Sciatic nerve (tissue), 2 donors: ENCODE measurements at regions not wholly inside any gene's neighbourhood (a gene's known extent, or its start where the extent isn't known, plus 50 kb on each side); places are given as distances from the start of the nearest gene placed in this dataset.

Source experiments
- ATAC-seq: fragments of 200-7000 bp; cut with Tn5 transposase; one replicate; pipeline ENCODE4 v1.9.1; 2020; ENCODE audit warnings: mild to moderate bottlenecking, moderate library complexity
- DNase-seq: peaks from one replicate; pipeline ENCODE4 v3.0.0-alpha.2; 2020; ENCODE audit warnings: low spot score
- intact Hi-C: fragments of 100-400 bp; cut with DNase I; formaldehyde crosslinking; loops from one replicate; pipeline ENCODE4 v1.14.2; 2022
- donor health status: DM: no; HTN: no; CAD: no.
- donor health status: DM: no; HTN: no; CAD: no.

DNA sequence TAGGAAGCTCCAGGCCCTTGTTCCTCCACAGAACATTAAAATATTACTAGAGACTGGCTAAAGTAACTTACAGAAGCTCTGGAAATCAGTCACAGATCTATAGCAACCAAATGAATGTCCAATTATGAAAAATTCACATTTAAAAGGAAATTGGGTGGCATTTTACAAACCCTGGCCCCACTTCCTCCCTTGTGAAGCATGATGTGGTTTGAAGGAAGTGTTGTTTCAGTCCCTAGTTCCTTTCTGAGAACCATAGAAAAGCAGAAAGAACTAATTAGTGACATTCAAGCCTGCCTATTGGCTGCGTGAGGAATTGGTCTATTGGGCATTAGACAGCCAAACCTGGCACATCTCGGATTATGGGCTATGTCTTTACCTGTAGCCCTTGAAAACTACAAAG is 649.7 kb upstream of the NEGR1 start:
- ATAC-seq = no peak
- intact Hi-C loops = no loop called here
- no peak for DNase-seq

DNA sequence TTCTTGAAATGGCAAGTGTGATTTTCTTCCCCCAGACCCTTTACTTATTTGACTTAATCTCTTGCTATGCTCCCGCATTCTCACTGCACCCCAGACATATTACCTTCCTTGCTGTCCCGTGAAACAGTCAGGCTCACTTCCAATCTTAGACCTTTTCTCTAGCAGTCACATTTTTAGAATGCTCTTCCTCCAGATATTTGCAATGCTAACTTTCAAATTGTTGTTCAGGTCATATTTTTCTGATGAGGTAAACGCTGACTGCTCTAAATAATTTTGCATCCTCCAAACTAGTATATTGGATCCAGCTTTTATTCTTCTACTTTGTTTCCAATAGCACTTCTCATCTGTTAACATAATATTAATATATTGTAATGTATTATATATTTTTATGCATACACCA is 648.2 kb upstream of the NEGR1 start:
- intact Hi-C loops = no loop called here
- DNase-seq (no peak), ATAC-seq (no peak)

DNA sequence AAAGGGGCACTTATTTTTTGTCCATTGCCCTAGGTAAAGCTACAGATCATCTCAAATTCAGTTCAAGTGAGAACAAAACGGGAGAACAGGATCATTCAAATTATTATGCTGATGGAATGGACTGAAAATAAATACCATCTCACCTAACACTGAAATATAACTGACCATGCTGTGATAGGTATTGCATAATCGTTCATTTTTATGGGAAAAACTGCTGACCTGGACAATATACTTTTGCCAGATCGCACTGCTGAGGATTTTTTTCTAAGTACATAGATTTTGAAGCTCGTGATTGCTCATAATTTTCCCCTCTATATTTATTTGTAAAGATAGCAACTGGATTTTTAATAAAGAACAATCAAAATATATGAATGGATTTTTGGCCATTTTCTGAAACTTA is 636.6 kb upstream of the NEGR1 start:
- intact Hi-C loops = no loop called here
- DNase-seq (no peak), ATAC-seq (no peak)

DNA sequence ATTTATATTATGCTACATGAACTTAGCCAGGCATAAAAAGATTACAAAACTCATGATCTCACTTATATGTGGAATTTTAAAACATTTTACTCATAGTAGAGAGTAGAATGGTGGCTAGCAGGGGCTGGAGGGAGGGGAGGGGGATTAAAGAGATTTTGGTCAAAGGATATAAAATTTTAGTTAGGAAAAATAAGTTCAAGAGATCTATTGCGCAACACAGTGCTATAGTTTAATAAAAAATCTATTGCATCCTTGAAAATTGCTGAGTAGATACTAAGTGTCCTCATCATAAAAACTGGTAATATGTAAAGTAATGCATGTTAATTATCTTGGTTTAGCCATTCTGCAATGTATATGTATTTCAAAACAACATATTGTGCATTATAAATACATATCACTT is 635.6 kb upstream of the NEGR1 start:
- DNase-seq = no peak
- intact Hi-C loops = no loop called here
- no peak for ATAC-seq

DNA sequence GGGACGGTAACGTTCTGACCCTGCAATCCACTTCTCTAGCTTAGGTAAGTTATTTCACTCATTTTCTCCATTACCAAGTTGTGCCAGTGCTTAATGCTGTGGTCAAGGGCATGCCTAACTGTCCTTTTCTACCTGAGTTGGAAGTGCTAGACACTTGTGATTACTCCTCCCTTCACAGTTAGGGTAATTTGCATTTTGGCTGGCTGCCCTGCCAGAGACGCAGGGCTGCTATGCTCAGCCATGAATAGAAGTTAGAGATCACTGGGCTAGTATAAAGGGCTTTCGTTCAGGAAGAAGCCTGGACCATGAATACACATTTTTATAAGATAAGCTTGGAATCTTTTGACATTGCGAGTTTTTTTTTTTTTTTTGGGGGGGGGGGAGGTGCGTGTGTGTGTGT is 633.2 kb upstream of the NEGR1 start:
- intact Hi-C loops = no loop called here
- DNase-seq = no peak
- ATAC-seq = no peak

DNA sequence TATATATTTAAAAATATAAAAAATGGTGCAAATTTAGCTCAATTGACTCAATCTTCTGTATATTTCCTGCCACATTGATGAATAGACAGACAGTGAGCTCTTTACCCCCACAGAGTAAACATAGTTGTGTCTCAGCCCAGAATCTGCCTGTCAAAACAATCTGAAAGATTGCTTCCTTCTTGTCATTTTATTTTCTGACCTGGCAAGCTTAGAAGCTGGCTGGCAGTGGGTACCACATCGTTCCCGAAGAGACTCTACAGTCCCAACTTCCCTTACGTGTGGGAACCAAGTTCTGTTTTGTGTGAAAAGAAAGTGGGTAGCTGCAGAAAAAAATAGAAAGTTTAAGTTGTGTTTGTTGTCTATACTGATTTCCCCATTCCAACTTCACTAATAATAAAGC is 629.3 kb upstream of the NEGR1 start:
- ATAC-seq (no peak), DNase-seq (no peak)
- intact Hi-C loops = no loop called here

DNA sequence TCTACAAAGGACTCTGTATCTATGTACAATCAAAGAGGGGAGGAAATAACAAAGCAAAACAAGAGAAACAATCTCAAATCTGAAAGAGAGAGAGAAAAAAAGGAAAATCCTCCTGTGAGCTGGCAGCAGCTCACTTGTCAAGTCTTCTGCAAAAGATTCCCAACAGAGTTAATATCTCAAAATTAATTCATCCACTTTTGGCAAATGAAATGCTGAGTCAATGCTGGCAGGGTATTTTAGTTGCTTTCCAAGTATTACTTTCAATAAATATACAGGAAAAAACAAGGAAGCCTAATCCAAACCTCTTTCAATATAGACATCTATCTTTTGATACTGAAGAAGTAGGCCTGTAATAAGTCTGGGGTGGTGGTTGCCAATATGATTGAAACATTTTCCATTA is 613.9 kb upstream of the NEGR1 start:
- ATAC-seq (no peak), DNase-seq (no peak)
- intact Hi-C loops = no loop called here

DNA sequence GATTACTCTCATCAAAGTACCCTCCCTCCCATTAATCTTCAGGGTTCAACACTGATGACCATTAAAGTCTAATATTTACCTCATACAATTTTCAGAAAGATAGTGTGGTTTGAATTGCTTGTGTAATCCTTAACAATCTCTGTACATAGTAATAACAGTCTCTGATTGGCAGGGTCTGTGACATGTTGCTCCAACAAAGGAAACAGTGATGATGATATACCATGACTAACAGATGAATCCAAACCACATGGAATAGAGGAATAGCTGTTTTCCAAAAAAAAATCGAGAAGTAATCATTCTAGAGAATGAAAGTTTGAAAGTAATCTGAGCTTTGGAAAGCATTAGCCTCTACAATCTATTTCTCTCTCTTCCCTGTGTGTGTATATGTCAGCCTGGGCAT is 610.1 kb upstream of the NEGR1 start:
- ATAC-seq = no peak
- intact Hi-C loops = no loop called here
- DNase-seq = no peak

DNA sequence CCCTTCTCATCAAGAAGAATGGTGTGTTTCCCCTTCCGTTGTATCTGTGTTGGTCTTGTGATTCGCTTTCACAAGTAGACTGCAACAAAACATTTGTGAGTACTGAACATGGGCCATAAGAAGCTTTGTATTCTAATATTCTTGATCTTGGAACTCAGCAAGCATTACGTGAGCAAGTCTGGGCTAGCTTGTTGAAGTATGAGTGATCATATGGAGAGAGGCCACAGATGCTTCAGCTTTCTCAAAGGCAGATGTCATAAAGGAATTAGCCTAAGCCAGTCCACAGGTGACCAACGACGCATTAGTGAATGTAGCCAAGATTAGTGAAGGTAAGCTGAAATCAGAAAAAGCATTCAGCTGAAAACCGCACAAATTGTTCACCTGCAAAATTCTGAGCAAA is 609.6 kb upstream of the NEGR1 start:
- intact Hi-C loops = no loop called here
- DNase-seq (no peak), ATAC-seq (no peak)

DNA sequence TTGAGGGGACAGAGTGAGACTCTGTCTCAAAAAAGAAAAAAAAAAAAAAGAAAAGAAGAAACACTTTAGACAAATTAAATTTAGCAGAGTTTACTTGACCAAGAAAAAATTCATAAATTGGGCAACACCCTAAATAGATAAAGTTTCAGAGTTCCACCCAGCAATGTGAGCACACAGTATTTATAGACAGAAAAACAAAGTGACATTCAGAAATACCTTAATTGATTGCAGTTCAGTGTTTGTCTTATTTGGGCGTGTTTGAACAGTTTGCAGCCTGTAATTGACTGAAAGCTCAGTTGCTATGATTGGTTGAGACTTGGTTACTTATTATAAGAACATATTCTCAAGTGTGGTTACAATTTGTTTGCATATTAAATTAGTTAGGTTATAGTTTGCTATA is 603.5 kb upstream of the NEGR1 start:
- DNase-seq (no peak), ATAC-seq (no peak)
- intact Hi-C loops = no loop called here

DNA sequence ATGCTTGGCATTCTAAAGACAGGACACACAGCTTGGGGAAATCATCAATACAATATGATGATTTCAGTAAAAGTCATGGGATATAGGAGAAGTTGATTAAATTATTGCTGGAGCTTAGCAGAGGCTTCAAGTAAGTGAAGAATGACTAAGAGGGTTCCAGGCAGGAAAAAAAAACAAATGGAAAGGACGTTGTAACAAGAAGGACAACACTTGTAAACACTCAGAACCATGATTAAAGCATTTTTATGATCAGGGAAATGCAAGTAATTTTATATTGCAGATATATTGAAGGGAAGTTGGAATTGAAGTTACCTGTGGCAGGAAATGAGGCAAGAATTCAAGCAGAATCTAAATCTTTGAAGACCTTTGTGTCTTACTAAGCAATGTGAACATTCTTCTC is 602.7 kb upstream of the NEGR1 start:
- intact Hi-C loops = no loop called here
- no peak for ATAC-seq
- DNase-seq = no peak

DNA sequence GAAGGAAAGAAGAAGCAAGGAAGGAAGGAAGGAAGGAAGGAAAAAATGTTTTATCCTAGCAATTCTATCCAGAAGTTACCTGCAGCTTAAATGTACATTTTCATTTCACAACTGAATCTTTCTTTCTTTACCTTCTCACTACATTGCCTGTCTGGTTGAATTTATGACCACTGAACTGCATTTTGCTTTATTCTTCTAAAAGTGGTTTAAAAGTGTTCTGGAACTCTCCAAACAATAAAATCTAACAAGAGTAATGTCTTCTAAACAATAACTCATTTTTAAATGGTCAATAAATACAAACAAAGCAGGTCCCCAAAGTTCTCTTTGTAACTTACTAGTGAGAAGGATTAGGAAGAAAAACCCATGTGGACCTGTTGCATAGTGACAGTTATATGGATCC is 587.5 kb upstream of the NEGR1 start:
- ATAC-seq = no peak
- DNase-seq = no peak
- intact Hi-C loops = no loop called here

DNA sequence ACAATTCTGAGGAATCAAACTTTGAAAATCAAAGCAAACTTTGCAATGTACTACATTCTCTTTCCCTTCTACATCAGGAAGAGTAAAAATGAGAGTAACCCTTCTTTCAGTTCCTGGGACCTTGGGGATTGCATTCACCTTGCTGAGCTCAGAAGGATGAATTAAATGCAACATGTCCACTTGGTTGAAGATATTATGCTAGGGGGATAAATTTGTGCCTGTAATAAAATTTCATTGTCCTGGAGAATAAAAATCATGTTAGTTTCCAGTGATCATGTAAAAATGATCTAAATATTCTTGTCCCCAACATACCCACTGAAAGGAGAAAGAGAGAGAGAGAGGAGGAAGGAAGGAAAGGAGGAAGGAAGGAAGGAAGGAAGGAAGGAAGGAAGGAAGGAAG is 587.1 kb upstream of the NEGR1 start:
- intact Hi-C loops = no loop called here
- ATAC-seq = no peak
- no peak for DNase-seq

DNA sequence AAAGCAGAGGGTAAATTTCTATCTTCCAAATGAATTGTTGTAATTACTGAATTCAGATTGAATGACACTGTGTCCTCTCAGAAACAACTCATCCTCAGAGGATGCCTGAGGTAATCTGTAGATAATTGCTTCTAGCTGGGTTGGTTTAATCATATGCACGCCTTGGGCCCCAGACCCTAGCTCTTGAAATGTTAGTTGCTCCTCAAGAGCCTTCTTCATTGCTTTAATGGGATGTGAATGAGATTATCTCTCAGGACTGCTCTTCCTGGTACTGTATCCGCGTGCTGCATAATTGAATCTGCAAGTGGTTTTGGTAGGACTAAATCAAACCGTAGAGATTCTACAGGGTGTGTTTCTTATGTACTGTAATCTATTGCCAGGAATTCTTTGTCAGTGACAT is 569.3 kb upstream of the NEGR1 start:
- no peak for ATAC-seq
- intact Hi-C loops = no loop called here
- no peak for DNase-seq

DNA sequence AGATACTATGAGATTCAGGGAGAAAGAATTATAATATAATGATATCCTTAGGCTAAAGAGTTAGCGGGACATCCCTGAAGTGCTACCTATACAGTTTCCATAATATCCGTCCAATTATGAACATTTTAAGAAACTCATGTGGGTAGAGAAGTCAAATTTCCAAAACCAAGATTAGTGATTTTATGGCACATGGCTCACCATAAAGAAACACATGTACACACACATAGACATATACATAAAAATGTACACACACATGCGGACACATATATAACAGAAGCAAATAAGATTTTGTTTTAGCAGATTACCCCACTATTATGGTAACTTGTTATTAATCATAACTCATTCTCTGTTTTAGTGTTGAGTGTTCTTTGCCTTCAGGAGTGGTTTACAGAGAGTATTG is 566.7 kb upstream of the NEGR1 start:
- DNase-seq (no peak), ATAC-seq (no peak)
- intact Hi-C loops = no loop called here

DNA sequence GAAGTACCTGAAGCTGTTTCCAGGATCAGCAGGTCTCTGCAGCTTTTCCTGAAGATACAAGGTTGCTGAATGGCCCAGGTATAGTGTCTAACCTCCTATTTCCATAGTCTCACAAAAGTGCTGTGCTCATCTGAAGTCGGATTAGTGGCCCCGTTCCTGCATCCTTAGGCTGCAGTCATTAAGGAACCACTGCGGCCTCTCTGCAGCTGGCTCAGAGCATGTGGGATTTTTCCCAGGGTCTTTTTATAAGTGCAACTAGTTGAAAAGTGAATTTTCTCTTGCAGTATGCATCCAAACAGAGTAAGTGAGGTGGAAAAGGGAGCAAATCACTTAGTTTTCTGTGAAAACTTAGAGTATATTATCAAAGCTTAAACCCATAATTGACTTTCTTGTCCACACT is 565.3 kb upstream of the NEGR1 start:
- ATAC-seq = no peak
- no peak for DNase-seq
- intact Hi-C loops = no loop called here

DNA sequence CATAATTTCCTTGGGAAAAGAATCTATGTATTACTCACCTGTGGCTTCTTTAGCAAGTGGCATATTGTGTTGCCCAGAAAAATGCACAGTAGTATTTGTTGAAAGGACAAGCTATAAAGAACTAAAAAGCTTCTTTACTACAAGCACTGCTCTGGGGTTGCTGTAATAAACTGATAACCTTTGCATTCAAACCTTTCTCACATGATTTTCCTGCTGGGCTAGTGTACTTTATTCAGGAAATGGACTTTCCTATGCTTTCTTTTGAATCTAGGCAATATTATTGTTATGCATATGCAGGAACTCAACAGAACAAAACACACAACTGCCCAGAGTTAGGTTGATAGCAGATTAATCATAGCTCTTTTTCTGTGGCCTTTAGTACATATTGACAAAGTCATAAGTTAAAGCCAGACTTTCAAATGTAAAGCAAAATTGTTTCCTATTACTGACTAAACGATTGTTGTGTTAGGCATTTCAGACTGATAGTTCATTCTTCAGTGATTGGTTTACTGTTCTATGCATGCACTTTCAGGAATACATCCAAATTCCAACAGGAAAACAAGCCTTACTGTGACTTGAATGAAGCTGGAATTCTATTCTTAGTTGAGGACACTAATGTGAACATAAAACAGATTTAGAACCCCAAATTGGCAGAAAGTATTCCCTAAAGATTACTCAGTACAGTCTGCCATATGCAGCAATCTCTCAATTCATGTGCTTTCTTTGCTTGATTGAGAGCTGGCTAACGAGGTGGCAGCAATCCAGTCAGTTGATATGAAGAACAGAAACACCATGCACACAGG is 564.3 kb upstream of the NEGR1 start:
- intact Hi-C loops = no loop called here
- DNase-seq (no peak), ATAC-seq (no peak)

DNA sequence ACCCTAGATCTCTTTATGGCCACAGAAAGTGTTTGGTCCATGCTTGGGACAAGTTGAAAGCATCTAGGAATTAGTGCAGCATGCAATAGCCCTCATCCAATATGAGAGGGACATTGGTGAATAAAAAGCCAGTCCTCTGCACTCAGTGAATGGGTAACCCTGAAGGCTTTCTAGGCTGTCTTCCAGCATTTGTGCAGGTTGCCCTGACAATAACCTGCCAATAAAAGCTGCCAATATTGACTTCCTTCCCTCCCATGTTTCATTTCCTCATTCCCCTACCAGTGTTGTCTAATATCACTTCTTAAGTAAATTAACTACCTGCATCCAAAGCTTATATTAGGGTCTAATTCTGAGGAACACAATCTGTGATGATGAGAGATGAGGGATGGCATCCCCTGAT is 563.6 kb upstream of the NEGR1 start:
- DNase-seq (no peak), ATAC-seq (no peak)
- intact Hi-C loops = no loop called here

DNA sequence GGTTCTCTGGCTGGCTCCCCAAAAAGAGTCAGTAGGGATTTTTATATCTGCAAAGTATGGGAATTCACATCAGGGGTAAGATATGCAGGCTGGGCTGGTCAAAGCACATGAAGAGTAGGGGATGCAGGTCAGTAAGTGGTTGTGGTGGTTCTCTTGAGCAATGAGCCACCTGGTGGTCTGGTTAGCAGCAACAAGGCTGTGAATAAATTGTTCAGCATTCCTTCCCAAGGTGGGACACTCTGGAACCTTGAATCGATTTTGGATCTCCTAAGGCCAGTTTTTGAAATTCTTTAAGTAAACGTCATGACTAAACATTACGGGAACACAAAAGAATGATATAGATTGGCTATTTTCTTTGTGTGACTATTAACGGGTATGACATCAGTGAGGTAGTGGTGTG is 563.0 kb upstream of the NEGR1 start:
- intact Hi-C loops = no loop called here
- ATAC-seq (no peak), DNase-seq (no peak)

DNA sequence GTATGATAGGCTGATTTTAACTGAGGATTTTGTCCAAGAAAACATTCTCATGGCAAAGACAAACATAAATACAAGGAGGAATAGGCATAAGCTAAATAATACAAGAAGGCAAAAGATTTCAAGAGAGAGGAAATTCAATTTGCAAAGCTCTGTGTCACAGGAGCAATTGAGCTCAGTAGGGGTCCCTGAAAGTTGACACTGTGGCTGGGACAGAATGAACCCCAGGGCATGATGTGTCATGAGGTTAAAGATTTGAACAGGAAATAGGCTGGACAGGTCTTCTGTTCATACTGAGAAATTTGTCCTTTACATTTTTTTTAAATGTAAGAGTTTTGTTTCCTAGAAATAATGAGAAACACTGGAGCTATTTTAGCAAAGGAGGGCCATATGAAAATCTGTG is 555.4 kb upstream of the NEGR1 start:
- ATAC-seq = no peak
- intact Hi-C loops = no loop called here
- DNase-seq = no peak

DNA sequence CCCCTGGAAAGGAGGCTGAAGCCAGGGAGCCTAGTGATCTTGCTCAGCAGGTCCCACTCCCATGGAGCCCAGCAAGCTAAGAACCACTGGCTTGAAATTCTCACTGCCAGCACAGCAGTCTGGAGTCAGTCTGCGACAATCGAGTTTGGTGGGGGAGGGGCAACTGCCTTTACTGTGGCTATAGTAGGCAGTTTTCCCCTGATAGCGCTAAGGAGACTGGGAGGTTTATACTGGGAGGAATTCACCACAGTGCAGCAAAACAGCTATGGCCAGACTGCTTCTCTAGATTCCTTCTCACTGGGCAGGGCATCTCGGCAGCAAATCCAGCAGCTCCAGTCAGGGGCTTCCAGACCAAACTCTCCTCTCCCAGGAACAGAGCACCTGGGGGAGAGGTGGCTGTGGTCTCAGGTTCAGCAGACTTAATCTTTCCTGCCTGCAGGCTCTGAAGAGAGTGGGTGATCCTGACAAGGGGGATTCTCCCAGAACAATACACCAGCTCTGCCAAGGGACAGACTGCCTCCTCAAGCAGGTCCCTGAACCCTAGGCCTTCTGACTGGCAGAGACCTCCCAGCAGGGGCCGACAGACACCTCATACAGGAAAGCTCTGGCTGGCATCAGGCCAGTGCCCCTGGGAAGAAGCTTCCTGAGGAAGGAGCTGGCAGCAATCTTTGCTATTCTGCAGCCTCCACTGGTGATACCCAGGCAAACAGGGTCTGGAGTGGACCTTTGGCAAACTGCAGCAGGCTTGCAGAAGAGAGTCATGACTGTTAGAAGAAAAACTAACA is 548.5 kb upstream of the NEGR1 start:
- no peak for ATAC-seq
- DNase-seq = no peak
- intact Hi-C loops = no loop called here
